Dendritic cell treated with granulocyte-macrophage colony-stimulating factor and Interleukin-4, amounts not matched to agents 40 ng/mL and 50 ng/mL, for 4 days (primary cell): ENCODE measurements at regions not wholly inside any gene's neighbourhood (a gene's known extent, or its start where the extent isn't known, plus 50 kb on each side); places are given as distances from the start of the nearest gene placed in this dataset.

Experiments used
- H3K27ac Mint-ChIP-seq: one replicate; pipeline ENCODE4 v1.8.0; 2022; ENCODE audit warnings: mild to moderate bottlenecking, mixed read lengths
- H3K27me3 Mint-ChIP-seq: one replicate; pipeline ENCODE4 v1.8.0; 2022; ENCODE audit warnings: mild to moderate bottlenecking, mixed read lengths
- H3K36me3 Mint-ChIP-seq: one replicate; pipeline ENCODE4 v1.8.0; 2022; ENCODE audit warnings: low read depth, mixed read lengths
- H3K4me1 Mint-ChIP-seq: one replicate; pipeline ENCODE4 v1.8.0; 2022; ENCODE audit warnings: low read depth, mixed read lengths
- H3K4me3 Mint-ChIP-seq: one replicate; pipeline ENCODE4 v1.8.0; 2022; ENCODE audit warnings: mild to moderate bottlenecking, moderate library complexity, mixed read lengths
- H3K9me3 Mint-ChIP-seq: one replicate; pipeline ENCODE4 v1.8.0; 2022; ENCODE audit warnings: mixed read lengths
- intact Hi-C: fragments of 100-400 bp; cut with micrococcal nuclease; formaldehyde crosslinking; loops from one replicate; pipeline ENCODE4 v1.15.0; 2022

DNA sequence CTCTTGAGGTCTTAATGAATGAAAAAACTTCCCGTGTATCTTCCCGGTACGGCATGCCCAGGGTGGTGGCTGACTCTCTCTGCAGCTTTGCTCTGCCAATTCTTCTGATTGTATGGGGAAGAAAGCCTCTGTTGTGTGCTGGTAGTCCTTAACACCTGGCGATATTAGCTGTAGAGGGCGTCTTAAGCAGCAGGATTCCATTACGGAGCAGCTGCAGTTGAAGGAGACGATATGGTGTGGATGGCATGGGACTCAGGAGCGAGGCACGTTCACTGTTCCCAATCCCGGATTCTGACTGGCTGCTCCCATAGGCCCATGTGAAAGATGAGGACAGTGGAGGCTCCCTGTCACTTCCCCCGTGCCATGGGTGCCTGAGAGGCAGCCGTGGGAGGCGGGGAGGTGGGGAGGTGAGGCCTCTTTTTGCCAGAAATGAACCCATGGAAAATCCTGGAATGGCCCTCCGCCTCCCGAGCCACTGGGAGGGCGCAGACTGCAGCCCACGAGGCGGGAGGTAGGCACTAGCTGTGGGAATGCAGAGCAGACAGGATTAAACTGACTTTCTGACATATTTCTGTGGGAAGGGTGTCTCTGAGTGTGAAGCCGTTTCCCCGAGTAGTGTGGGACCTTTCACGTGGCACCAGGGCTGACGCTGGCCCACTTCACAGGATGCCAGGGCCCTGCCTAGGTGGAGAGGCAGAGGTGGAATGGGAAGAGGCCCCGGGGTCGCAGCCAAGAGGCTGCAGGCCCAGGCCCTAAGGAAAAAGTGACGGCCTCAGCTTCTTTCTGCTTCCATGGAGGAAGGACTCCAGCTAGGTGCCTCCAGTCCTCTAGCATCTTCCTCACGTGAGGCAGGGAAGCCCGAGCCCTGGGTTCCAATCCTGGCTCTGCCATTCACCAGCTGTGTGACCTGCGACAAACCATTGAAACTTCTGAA lies 121.4 kb upstream of the CD82 start:
- Mint-ChIP-seq H3K36me3 (no peaks in the 10 kb centered on the region), H3K27ac (no peak overlapping the region), H3K27me3 (peaks cover 44% of the 10 kb centered on the region), H3K4me1 (no peaks in the 10 kb centered on the region), H3K9me3 (no peaks in the 10 kb centered on the region), H3K4me3 (no peak overlapping the region)
- intact Hi-C loops = no loop called here

DNA sequence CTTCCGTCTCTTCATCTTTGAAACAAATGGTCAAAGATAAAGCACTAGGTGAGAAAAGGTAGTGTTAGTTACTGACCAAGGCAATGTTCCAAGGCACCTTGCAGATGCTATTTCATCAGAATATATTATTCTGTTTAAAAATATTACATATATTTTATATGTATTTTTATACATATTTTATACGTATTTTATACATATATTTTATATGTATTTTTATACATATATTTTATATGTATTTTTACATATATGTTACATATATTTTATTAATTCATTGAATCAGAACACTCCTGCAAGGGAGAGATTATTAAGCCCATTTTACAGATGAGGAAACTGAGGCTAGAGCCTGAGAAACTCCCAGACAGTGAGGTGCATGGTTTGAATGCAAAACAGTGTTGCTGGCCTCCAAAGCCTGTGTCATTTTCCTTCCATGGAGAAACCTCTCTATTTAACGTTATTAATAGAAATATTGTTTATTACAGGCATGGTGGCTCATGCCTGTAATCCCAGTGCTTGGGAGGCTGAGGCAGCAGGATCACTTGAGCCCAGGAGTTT lies 120.6 kb upstream of the CD82 start:
- no peaks in the 10 kb centered on the region for H3K36me3 Mint-ChIP-seq
- no peak overlapping the region for H3K4me3 Mint-ChIP-seq
- peaks cover 40% of the 10 kb centered on the region for H3K27me3 Mint-ChIP-seq
- no peaks in the 10 kb centered on the region for H3K9me3 Mint-ChIP-seq
- H3K4me1 Mint-ChIP-seq = no peaks in the 10 kb centered on the region
- intact Hi-C loops = no loop called here
- no peak overlapping the region for H3K27ac Mint-ChIP-seq

DNA sequence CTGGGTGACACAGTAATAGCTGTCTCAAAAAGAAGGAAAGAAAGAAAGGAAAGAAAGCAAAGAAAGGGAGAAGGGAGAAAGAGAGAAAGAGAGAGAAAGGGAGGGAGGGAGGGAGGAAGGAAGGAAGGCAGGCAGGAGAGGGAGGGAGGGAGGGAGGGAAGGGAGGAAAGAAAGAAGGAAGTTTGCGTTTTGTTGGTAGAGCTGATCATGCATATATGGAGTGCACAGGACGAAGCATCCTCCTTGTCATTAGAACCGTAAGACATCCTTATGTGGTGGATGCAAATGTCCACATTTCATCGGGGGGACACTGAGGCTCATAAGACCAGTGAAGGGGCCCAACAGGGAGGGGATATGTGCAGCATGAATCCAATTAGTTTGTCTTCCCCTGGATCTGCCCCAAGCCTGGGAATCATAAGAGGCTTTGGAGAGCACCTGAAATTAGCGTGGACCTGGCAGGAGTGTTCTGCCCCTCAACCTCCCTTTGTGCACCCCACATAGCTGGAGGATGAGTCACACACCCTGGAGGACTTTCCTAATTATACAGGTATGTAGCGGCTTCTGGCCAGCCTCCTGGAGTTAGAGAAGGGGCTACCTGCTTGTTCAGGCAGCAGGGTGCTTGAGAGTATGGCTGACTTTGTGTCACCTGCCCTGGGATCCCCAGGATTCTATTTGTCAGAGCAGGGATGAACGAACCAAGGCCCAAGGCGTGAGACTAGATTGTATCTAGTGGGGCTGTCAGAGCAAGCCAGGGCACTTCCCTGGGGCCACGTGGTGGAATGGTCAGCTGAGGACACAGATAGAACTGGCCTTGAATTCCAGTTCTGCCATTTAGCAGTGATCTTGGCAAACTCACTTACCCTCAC lies 119.7 kb upstream of the CD82 start:
- intact Hi-C loops = no loop called here
- Mint-ChIP-seq H3K4me3 (no peak overlapping the region), H3K4me1 (no peaks in the 10 kb centered on the region), H3K27me3 (peaks cover 31% of the 10 kb centered on the region), H3K9me3 (no peaks in the 10 kb centered on the region), H3K27ac (no peak overlapping the region), H3K36me3 (no peaks in the 10 kb centered on the region)

GRCh38 chr11:44446366-44446762 lies 119.1 kb upstream of the CD82 start:
- no peaks in the 10 kb centered on the region for H3K4me1 Mint-ChIP-seq

DNA sequence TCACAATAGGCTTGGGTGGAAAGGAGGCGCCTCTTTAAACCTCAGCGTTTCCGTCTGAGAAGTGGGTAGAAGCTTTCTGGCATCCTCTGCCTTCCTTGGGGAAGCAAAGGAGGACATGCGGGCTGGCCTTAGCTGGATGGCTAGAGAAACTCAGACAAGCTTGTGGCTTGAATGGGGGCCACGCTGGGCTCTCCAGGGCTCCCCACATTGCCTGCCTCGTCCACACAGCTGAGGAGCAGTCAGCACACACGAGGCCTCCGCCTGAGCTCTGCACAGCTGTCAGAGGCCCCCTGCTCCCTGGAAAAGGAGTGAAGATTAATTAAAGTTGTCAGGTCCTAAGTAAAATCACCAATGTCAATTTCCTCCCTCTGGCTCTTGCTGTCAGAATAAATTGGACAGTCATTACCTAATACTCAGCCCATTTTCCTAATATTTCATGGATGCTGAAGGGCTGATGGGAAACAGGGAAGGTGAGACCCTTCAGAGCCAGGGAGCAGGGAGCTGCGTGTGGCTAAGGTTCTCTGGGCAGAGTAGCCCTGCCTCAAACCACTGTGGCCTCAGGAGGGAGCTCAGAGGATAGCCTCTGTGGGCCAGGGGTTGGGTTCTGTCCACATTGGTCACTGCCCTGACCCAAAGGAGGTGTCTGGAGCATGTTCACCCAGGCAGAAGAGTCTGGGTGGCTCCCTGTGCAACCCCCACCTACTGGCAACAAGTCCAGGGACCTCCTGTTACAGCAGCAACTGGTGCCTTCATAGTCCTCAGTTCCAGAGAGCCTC lies 118.3 kb upstream of the CD82 start:
- intact Hi-C loops = no loop called here
- Mint-ChIP-seq H3K9me3 (no peaks in the 10 kb centered on the region), H3K27me3 (peaks cover 18% of the 10 kb centered on the region), H3K4me3 (no peak overlapping the region), H3K36me3 (no peaks in the 10 kb centered on the region), H3K4me1 (no peaks in the 10 kb centered on the region), H3K27ac (no peak overlapping the region)

More at GRCh38 chr11:44446366-44446762, 119.1 kb upstream of the CD82 start:
- Mint-ChIP-seq H3K4me3 (no peak overlapping the region), H3K36me3 (no peaks in the 10 kb centered on the region), H3K27me3 (peaks cover 25% of the 10 kb centered on the region), H3K27ac (no peak overlapping the region), H3K9me3 (no peaks in the 10 kb centered on the region)
- intact Hi-C loops = no loop called here

DNA sequence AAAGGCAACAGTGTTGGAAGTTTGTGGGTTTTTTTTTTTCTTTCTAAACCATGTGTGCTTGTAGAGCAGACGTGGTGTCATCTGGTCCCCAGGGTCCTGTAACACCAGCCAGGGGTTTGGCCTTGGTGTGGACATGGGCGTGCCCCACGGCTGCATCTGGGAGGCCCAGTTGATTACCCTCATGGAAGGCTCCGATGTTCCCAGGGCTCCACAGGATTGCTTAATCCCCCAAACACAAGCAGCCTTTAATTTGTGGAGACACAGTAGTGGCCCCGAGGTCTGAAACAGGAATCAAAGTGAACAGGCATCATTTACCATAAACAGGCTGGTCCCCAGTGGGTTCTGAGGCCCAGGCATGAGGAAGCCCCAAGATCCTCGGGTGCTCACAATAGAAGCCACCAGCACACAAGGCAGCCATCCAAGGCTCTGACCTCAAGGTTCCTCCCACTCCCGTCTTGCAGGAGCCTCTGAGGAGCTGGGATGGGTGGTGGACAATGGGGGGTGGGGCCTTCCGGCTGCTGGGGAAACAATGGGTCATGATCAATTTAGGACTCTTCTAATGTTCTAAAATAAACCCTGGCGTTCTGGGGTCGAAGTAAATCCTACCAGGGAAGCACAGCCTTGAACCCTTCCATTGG lies 115.0 kb upstream of the CD82 start:
- intact Hi-C loops = no loop called here
- H3K36me3 Mint-ChIP-seq = no peaks in the 10 kb centered on the region
- no peak overlapping the region for H3K27ac Mint-ChIP-seq
- no peak overlapping the region for H3K4me3 Mint-ChIP-seq
- H3K27me3 Mint-ChIP-seq = peaks cover 11% of the 10 kb centered on the region
- H3K9me3 Mint-ChIP-seq = no peaks in the 10 kb centered on the region
- H3K4me1 Mint-ChIP-seq = no peaks in the 10 kb centered on the region

DNA sequence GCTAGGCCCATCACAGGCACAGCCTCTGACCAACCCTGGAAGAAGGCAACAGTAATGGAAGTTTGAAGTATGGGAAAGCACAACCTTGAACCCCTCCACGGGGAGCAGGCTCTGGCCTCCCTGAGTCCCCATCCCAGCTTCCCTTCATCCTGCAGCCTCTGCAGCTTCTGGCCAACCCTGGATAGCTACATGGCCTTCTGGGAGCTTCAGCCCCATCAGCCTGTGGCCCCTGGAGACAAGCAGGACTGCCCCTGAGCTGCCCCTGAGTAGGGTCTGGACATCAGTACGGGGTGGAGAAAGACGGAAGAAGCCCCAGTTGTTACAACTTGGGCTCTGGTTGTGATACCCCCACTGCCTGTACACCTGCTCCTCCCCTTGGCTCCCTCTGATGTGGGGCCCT lies 113.8 kb upstream of the CD82 start:
- H3K4me1 Mint-ChIP-seq = no peaks in the 10 kb centered on the region
- H3K27me3 Mint-ChIP-seq = peaks cover 8% of the 10 kb centered on the region
- intact Hi-C loops = no loop called here
- H3K4me3 Mint-ChIP-seq = no peak overlapping the region
- H3K9me3 Mint-ChIP-seq = no peaks in the 10 kb centered on the region
- H3K36me3 Mint-ChIP-seq = no peaks in the 10 kb centered on the region
- no peak overlapping the region for H3K27ac Mint-ChIP-seq

GRCh38 chr11:44452827-44453572 lies 112.5 kb upstream of the CD82 start:
- Mint-ChIP-seq H3K27me3 (peaks cover 9% of the 10 kb centered on the region), H3K9me3 (no peaks in the 10 kb centered on the region), H3K36me3 (no peaks in the 10 kb centered on the region), H3K4me3 (no peak overlapping the region), H3K27ac (no peak overlapping the region), H3K4me1 (no peaks in the 10 kb centered on the region)
- intact Hi-C loops = no loop called here

GRCh38 chr11:44453871-44454270 lies 111.6 kb upstream of the CD82 start:
- Mint-ChIP-seq H3K27me3 (peaks cover 11% of the 10 kb centered on the region), H3K36me3 (no peaks in the 10 kb centered on the region), H3K4me3 (no peak overlapping the region), H3K27ac (no peak overlapping the region), H3K4me1 (no peaks in the 10 kb centered on the region), H3K9me3 (no peaks in the 10 kb centered on the region)
- intact Hi-C loops = no loop called here

DNA sequence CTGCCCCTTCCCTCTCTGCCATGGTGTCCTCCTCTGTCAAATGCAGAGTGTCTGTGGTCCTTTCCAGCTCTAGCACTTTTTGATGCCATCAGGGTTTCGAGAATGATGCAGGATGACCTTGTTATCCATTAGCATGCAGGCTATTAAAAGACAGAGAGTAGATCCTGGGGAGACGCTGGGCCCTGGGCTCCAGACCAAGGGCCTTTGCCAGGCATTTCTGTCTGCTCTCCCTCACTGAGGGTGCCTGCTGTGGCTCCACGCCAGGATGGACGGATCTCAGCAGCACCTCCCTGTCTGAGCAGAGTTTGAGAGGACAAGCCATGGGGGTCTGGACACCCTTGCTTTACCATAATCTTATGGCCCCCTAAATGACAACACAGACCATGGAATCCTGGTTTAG lies 110.8 kb upstream of the CD82 start:
- no peaks in the 10 kb centered on the region for H3K36me3 Mint-ChIP-seq
- H3K4me1 Mint-ChIP-seq = no peaks in the 10 kb centered on the region
- no peaks in the 10 kb centered on the region for H3K9me3 Mint-ChIP-seq
- intact Hi-C loops = no loop called here
- peaks cover 10% of the 10 kb centered on the region for H3K27me3 Mint-ChIP-seq
- no peak overlapping the region for H3K27ac Mint-ChIP-seq
- H3K4me3 Mint-ChIP-seq = no peak overlapping the region

DNA sequence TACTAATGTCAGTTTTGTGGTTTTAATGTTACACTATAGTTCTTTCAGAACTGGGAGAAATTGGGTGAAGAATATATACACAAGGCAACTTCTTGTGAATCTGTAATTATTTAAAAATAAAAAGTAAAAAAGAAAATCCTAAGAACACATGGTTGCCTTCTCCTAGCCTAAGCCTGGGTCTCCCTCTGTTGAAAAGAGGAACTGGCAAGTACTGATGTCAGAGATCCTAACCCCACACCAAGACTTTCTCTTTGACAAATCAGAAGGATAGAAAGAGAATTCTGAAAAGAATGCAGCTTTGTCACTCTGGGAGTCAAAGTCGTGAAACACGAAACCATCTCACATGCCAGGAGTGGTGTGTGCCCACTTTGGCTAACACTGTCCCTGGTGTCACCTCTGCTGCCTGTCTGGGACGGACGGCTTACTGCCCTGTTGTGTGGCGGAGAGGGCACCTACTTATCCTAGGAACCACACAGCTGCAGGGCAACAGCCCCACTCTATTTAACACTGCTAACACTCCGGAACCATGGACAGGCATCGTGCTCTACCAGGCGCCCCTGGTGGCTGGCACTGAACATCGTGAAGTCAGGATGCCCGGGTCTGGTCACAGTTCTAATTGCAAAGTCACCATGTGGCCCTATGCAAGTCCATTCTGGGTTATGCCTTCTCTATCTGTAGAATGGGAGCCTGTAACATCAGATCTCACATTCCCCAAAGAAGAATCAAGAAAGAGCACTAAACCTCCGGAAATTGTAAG lies 108.7 kb upstream of the CD82 start:
- Mint-ChIP-seq H3K4me1 (no peaks in the 10 kb centered on the region), H3K27ac (no peak overlapping the region), H3K27me3 (peaks cover 14% of the 10 kb centered on the region), H3K36me3 (no peaks in the 10 kb centered on the region), H3K9me3 (no peaks in the 10 kb centered on the region), H3K4me3 (no peak overlapping the region)
- intact Hi-C loops = no loop called here

DNA sequence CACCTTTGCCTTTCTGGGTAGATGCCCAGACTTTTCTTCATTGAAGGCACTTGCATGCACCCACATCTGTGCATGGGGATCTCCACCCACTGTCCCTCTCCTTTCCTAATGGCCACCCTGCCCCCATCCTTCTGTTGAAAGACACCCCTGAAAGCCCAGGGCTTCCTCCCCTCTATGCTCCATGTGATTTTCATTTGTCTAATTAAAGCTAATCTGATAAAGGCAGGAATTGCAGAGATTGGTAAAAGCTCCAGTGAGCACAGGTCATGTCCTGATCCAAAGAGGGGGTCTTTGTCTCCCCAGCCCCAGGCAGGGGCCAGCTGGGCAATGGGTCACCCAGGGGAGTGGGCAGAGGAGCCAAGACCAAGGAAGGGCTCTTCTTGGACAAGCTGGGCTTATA lies 107.6 kb upstream of the CD82 start:
- H3K4me1 Mint-ChIP-seq = no peaks in the 10 kb centered on the region
- H3K9me3 Mint-ChIP-seq = no peaks in the 10 kb centered on the region
- no peaks in the 10 kb centered on the region for H3K36me3 Mint-ChIP-seq
- intact Hi-C loops = no loop called here
- peaks cover 15% of the 10 kb centered on the region for H3K27me3 Mint-ChIP-seq
- no peak overlapping the region for H3K27ac Mint-ChIP-seq
- H3K4me3 Mint-ChIP-seq = no peak overlapping the region
